HG02885 (cell line): ENCODE measurements at regions not wholly inside any gene's neighbourhood (a gene's known extent, or its start where the extent isn't known, plus 50 kb on each side); places are given as distances from the start of the nearest gene placed in this dataset.
"Not testable (repeated sequence)": the region's sequence is repeated elsewhere in the genome, so short reads cannot be mapped to it uniquely, and the experiment has no call there.

Experiments used
- ATAC-seq: cut with Tn5 transposase; IDR thresholded peaks from one replicate; pipeline ENCODE4 v1.9.1; 2021; ENCODE audit warnings: mild to moderate bottlenecking; ENCODE audit not compliant: unreplicated experiment, poor library complexity

GRCh38 chr7:81162234-81162633, 243.4 kb upstream of the SEMA3C start:
- ATAC-seq: no peak

GRCh38 chr7:81161451-81162075, 242.7 kb upstream of the SEMA3C start:
- ATAC-seq: no peak

- ATAC-seq: no peak
These were observed 240.6 kb upstream of the SEMA3C start for GRCh38 chr7:81159402-81159801.

GRCh38 chr7:81158189-81158588, 239.3 kb upstream of the SEMA3C start:
- ATAC-seq: no peak

GRCh38 chr7:81155654-81156373, 237.0 kb upstream of the SEMA3C start:
- ATAC-seq: no peak

- ATAC-seq: no peak
These were observed 235.7 kb upstream of the SEMA3C start for GRCh38 chr7:81154565-81154964.

GRCh38 chr7:81152925-81153324, 234.1 kb upstream of the SEMA3C start:
- ATAC-seq: not testable (repeated sequence)

- ATAC-seq: no peak
These were observed 232.1 kb upstream of the SEMA3C start for GRCh38 chr7:81150951-81151361.

GRCh38 chr7:81143856-81144255, 225.0 kb upstream of the SEMA3C start:
- no peak for ATAC-seq

GRCh38 chr7:81141257-81142205, 222.7 kb upstream of the SEMA3C start:
- not testable (repeated sequence) for ATAC-seq

- no peak for ATAC-seq
These were observed 221.9 kb upstream of the SEMA3C start for GRCh38 chr7:81140775-81141174.

GRCh38 chr7:81140252-81140651, 221.4 kb upstream of the SEMA3C start:
- no peak for ATAC-seq

- ATAC-seq: no peak
These were observed 220.0 kb upstream of the SEMA3C start for GRCh38 chr7:81138870-81139269.

GRCh38 chr7:81135324-81135723, 216.5 kb upstream of the SEMA3C start:
- ATAC-seq: no peak

- no peak for ATAC-seq
These were observed 209.2 kb upstream of the SEMA3C start for GRCh38 chr7:81128011-81128410.

GRCh38 chr7:81120803-81121202, 202.0 kb upstream of the SEMA3C start:
- no peak for ATAC-seq

- no peak for ATAC-seq
These were observed 201.3 kb upstream of the SEMA3C start for GRCh38 chr7:81120111-81120510.

GRCh38 chr7:81114633-81115032, 195.8 kb upstream of the SEMA3C start:
- no peak for ATAC-seq

GRCh38 chr7:81112731-81113130, 193.9 kb upstream of the SEMA3C start:
- ATAC-seq: no peak

- no peak for ATAC-seq
These were observed 193.1 kb upstream of the SEMA3C start for GRCh38 chr7:81111781-81112540.
